Keratinocyte (primary cell): ENCODE measurements at regions not wholly inside any gene's neighbourhood (a gene's known extent, or its start where the extent isn't known, plus 50 kb on each side); places are given as distances from the start of the nearest gene placed in this dataset.
"Not testable (repeated sequence)": the region's sequence is repeated elsewhere in the genome, so short reads cannot be mapped to it uniquely, and the experiment has no call there.

ENCODE experiments used
- EZH2 ChIP-seq: IDR thresholded peaks from one replicate; pipeline ENCODE4 v1.6.1; 2012; ENCODE audit warnings: inconsistent platforms, mild to moderate bottlenecking, low read length, moderate library complexity
- TF ChIP-seq, protein P1 (sequence below), 3 experiments: IDR thresholded peaks in 1 of 3; conservative IDR thresholded peaks in 1 of 3; optimal IDR thresholded peaks in 1 of 3; 2 replicates in 2 of 3; 3 replicates in 1 of 3; pipeline versions ENCODE3 to v1.5.1; 2011; ENCODE audit warnings: low read length in 3 of 3, mild to moderate bottlenecking in 3 of 3, moderate library complexity in 2 of 3, control low read depth in 1 of 3, inconsistent platforms in 1 of 3; ENCODE audit not compliant: insufficient read depth in 2 of 3; ENCODE audit errors: extremely low read depth in 1 of 3

DNA sequence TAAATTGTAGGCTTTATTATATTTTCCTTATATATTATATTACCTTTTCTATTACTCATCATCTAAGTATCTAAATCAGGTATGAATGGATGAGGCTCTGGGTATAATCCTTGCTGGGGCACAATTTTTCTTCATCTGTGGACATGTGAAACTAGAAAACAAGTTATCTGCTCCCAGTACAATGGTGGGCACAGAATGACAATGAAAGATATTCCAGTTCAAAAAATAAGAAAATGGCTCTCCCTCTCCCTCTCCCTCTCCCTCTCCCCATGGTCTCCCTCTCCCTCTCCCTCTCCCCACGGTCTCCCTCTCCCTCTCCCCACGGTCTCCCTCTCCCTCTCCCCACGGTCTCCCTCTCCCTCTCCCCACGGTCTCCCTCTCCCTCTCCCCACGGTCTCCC is 76.2 kb upstream of the EHBP1 start:
- TF ChIP-seq, protein P1, sequence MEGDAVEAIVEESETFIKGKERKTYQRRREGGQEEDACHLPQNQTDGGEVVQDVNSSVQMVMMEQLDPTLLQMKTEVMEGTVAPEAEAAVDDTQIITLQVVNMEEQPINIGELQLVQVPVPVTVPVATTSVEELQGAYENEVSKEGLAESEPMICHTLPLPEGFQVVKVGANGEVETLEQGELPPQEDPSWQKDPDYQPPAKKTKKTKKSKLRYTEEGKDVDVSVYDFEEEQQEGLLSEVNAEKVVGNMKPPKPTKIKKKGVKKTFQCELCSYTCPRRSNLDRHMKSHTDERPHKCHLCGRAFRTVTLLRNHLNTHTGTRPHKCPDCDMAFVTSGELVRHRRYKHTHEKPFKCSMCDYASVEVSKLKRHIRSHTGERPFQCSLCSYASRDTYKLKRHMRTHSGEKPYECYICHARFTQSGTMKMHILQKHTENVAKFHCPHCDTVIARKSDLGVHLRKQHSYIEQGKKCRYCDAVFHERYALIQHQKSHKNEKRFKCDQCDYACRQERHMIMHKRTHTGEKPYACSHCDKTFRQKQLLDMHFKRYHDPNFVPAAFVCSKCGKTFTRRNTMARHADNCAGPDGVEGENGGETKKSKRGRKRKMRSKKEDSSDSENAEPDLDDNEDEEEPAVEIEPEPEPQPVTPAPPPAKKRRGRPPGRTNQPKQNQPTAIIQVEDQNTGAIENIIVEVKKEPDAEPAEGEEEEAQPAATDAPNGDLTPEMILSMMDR (optimal IDR thresholded peaks at IDR 0.05 in 1 of 3, IDR thresholded peaks at IDR 0.05 in 1 of 3, conservative IDR thresholded peaks at IDR 0.05 in 1 of 3; ENCODE audit: extremely low read depth in 1 of 3, insufficient read depth in 2 of 3, low read length in 3 of 3): not testable (repeated sequence)
- TF ChIP-seq EZH2: not testable (repeated sequence)
